Body of pancreas (tissue), 4 donors: ENCODE measurements at regions not wholly inside any gene's neighbourhood (a gene's known extent, or its start where the extent isn't known, plus 50 kb on each side); places are given as distances from the start of the nearest gene placed in this dataset.

Experiments used
- CTCF ChIP-seq, 7 experiments: fragments of 450-650 bp in 4 of 7; fragments of 200-600 bp in 3 of 7; sonication (generic) in 3 of 7; IDR thresholded peaks; one replicate each; pipeline ENCODE4 v1.5.1; 2016 to 2019; ENCODE audit warnings: antibody characterized with exemption in 7 of 7
- POLR2A ChIP-seq, 3 donors: fragments of 450-650 bp; IDR thresholded peaks; one replicate each; pipeline ENCODE4 v1.6.1; 2016; ENCODE audit warnings: antibody characterized with exemption in 3 of 3, mild to moderate bottlenecking in 2 of 3

- no peak for TF ChIP-seq CTCF (IDR thresholded peaks at IDR 0.05)
- no peak for TF ChIP-seq POLR2A (IDR thresholded peaks at IDR 0.05)
These were observed 123.9 kb upstream of the ARGLU1 start for GRCh38 chr13:106691861-106692260.
